ENCODE measurements at regions not wholly inside any gene's neighbourhood (a gene's known extent, or its start where the extent isn't known, plus 50 kb on each side); places are given as distances from the start of the nearest gene placed in this dataset.

DNA sequence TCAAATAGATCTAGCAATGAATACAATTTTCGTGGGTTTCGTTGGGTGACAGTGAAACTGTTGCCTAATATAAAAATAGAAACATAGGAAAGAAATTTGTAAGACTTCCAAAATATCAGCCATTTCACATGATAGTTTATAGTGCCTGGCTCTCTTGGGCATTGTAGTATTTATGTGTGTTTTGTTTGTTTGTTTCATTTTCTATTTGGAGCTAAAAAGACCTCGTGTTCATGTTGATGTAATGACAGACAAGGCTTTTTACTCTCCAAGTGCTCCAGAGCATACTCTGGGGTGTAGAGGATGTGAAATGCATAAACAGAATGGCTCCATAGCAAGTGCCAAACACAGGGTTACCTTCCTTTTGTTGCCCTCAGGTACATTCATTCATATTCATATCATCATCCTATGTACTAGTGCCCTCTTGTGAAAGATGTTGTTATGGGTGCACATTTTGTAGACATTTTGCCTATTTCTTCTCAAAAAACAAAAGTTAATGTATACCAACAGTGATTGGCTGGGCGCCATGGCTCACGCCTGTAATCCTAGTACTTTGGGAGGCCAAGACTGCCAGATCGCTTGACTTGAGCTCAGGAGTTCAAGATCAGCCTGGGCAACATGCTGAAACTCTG, 100.7 kb upstream of the AMOT start:
- no peaks in the 10 kb centered on the region for H3K79me2 ChIP-seq (ENCODE audit: insufficient read depth, low read length)
- no peak overlapping the region for H3K4me3 ChIP-seq (replicated peaks in 1 of 3; ENCODE audit: insufficient read depth in 1 of 3, low read depth in 2 of 3, low read length in 3 of 3)
- TF ChIP-seq ZNF530 (CRISPR knock-in tag; IDR thresholded peaks at IDR 0.05; ENCODE audit: low read depth) (no peak), SATB2 (CRISPR knock-in tag; IDR thresholded peaks at IDR 0.05) (no peak), FOXK2 (IDR thresholded peaks at IDR 0.05) (no peak)
- WGBS (ENCODE audit: low lambda C conversion rate): 2% methylated on average over 5 of the region's 6 CpGs
- no peaks in the 10 kb centered on the region for H3K36me3 ChIP-seq (replicated peaks in 1 of 2; ENCODE audit: control insufficient read depth in 1 of 2, insufficient read depth in 2 of 2, low read length in 2 of 2)
- ATAC-seq (no peak), FAIRE-seq (no peak), DNase-seq (ENCODE audit: low spot score) (no peak)
- no peaks in the 10 kb centered on the region for H3K4me1 ChIP-seq (ENCODE audit: insufficient read depth, low read length)
- no peaks in the 10 kb centered on the region for H3K9me3 ChIP-seq (ENCODE audit: low read length)
- no peak overlapping the region for H2AFZ ChIP-seq (ENCODE audit: low read length)
- no peak overlapping the region for H3K4me2 ChIP-seq (ENCODE audit: low read depth, low read length)
- intact Hi-C loops (cut with micrococcal nuclease; ENCODE audit: unreplicated experiment): no loop called here
- no TSS peak for BruUV-seq (replicated peaks)
- no peak overlapping the region for H3K27ac ChIP-seq (ENCODE audit: extremely low read length, insufficient read depth, low read length)
- ChIA-PET POLR2A (no interaction called here), CTCF (ENCODE audit: low intra/inter-chr PET ratio, low total read pairs) (no interaction called here)
- H3K27me3 ChIP-seq (ENCODE audit: control insufficient read depth in 1 of 2, insufficient read depth in 2 of 2, low read length in 2 of 2): no peaks in the 10 kb centered on the region
- no peak overlapping the region for H3K9ac ChIP-seq (ENCODE audit: insufficient read depth, low read depth, low read length)
- no peaks in the 10 kb centered on the region for H4K20me1 ChIP-seq (ENCODE audit: insufficient read depth, low read length)
- in situ Hi-C loops (cut with HindIII; ENCODE audit: extremely low pct_ligation_motif_present, low pct_unique_long_range_greater_than_20kb): no loop called here

DNA sequence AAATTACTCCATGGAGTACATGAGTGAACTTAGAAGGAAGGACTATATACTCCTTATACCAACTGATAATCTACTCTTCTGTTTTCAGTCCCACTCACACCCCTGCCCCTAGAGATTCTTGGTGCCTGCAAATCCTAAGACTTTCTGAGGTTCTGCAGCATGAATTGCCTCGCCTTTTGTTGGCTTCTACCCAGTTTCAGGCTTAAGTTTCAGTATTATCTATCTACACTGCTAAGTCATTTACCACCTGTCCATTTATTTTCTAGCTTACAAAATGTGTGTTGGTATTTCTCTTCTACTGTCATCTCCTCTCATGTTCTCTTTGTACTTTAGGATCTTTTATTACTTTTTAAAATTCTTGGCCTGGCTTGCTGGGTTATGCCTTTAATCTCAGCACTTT, 94.4 kb upstream of the AMOT start:
- H3K27me3 ChIP-seq (ENCODE audit: control insufficient read depth in 1 of 2, insufficient read depth in 2 of 2, low read length in 2 of 2): no peaks in the 10 kb centered on the region; a peak in 1 of 5 replicates
- no peak for DNase-seq (ENCODE audit: low spot score)
- no peaks in the 10 kb centered on the region for H3K4me1 ChIP-seq (ENCODE audit: insufficient read depth, low read length)
- TF ChIP-seq ZNF781 (CRISPR knock-in tag; IDR thresholded peaks at IDR 0.05; ENCODE audit: borderline replicate concordance, not compliant biosample characterization) (no peak), ZNF616 (CRISPR knock-in tag; IDR thresholded peaks at IDR 0.05; ENCODE audit: low read depth) (no peak), NR2F2 (IDR thresholded peaks at IDR 0.05; ENCODE audit: borderline replicate concordance, low read depth) (no peak)
- TF ChIP-seq, protein P1, sequence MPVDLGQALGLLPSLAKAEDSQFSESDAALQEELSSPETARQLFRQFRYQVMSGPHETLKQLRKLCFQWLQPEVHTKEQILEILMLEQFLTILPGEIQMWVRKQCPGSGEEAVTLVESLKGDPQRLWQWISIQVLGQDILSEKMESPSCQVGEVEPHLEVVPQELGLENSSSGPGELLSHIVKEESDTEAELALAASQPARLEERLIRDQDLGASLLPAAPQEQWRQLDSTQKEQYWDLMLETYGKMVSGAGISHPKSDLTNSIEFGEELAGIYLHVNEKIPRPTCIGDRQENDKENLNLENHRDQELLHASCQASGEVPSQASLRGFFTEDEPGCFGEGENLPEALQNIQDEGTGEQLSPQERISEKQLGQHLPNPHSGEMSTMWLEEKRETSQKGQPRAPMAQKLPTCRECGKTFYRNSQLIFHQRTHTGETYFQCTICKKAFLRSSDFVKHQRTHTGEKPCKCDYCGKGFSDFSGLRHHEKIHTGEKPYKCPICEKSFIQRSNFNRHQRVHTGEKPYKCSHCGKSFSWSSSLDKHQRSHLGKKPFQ (CRISPR knock-in tag; IDR thresholded peaks at IDR 0.05; ENCODE audit: insufficient replicate concordance): no peak
- TF ChIP-seq, protein P2, sequence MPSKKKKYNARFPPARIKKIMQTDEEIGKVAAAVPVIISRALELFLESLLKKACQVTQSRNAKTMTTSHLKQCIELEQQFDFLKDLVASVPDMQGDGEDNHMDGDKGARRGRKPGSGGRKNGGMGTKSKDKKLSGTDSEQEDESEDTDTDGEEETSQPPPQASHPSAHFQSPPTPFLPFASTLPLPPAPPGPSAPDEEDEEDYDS (CRISPR knock-in tag; IDR thresholded peaks at IDR 0.05): no peak
- FAIRE-seq: no peak
- no peak overlapping the region for H2AFZ ChIP-seq (ENCODE audit: low read length)
- ChIA-PET POLR2A (no interaction called here), CTCF (ENCODE audit: low intra/inter-chr PET ratio, low total read pairs) (no interaction called here)
- no peaks in the 10 kb centered on the region for H3K79me2 ChIP-seq (ENCODE audit: insufficient read depth, low read length)
- H3K36me3 ChIP-seq (replicated peaks in 1 of 2; ENCODE audit: control insufficient read depth in 1 of 2, insufficient read depth in 2 of 2, low read length in 2 of 2): no peaks in the 10 kb centered on the region
- ATAC-seq: no peak
- no TSS peak for BruUV-seq (replicated peaks)
- no peak overlapping the region for H3K27ac ChIP-seq (ENCODE audit: extremely low read length, insufficient read depth, low read length)
- 0% methylated on average over 1 of the region's 1 CpG for WGBS (ENCODE audit: low lambda C conversion rate)
- in situ Hi-C loops (cut with HindIII; ENCODE audit: extremely low pct_ligation_motif_present, low pct_unique_long_range_greater_than_20kb) (no loop called here), intact Hi-C loops (cut with micrococcal nuclease; ENCODE audit: unreplicated experiment) (no loop called here)
- no peak overlapping the region for H3K4me2 ChIP-seq (ENCODE audit: low read depth, low read length)
- no peaks in the 10 kb centered on the region for H3K9me3 ChIP-seq (ENCODE audit: low read length)
- H3K9ac ChIP-seq (ENCODE audit: insufficient read depth, low read depth, low read length): no peak overlapping the region
- H4K20me1 ChIP-seq (ENCODE audit: insufficient read depth, low read length): no peaks in the 10 kb centered on the region
- no peak overlapping the region for H3K4me3 ChIP-seq (replicated peaks in 1 of 3; ENCODE audit: insufficient read depth in 1 of 3, low read depth in 2 of 3, low read length in 3 of 3)
